ENCODE measurements at regions not wholly inside any gene's neighbourhood (a gene's known extent, or its start where the extent isn't known, plus 50 kb on each side); places are given as distances from the start of the nearest gene placed in this dataset.
A peak's percentile ranks its signal among the peaks of the same experiment; 100 is the strongest.
"Not testable (repeated sequence)": the region's sequence is repeated elsewhere in the genome, so short reads cannot be mapped to it uniquely, and the experiment has no call there.

DNA sequence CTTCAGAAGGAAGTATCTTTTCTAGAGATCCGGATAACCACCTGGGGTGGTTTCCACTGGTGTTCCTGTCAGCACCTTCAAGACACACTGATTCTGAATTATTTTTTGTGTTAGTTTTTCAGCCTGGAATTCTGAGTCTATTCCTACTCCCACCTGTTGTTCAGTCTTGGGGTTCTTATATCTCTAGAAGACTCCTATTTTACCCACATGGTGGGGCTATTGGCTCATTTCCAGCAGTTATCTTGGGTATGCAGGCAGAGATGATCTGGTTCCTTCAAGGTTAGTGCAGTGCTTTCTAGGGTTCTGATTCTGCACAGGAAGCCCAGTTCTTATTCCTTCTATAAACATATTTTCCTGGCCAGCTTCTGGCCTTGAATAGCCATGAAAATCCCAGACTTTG lies 175.6 kb upstream of the PDE7B start:
- Histone ChIP-seq H3K9me2 (replicated peaks; ENCODE audit: insufficient read depth, low read length) (no peaks in the 10 kb centered on the region), H3K79me2 (ENCODE audit: insufficient read depth, low read length) (no peaks in the 10 kb centered on the region), H3K4me2 (ENCODE audit: low read depth, low read length, poor library complexity, severe bottlenecking) (no peak overlapping the region), H3K4me3 (ENCODE audit: insufficient read depth, low read length, poor library complexity, severe bottlenecking) (no peak overlapping the region), H3K36me3 (ENCODE audit: low read length) (no peaks in the 10 kb centered on the region), H3F3A (ENCODE audit: insufficient read depth) (no peaks in the 10 kb centered on the region), H3K9me3 (ENCODE audit: insufficient read depth, low read length) (no peaks in the 10 kb centered on the region), H4K20me1 (ENCODE audit: low read depth, low read length) (no peaks in the 10 kb centered on the region), H3K9ac (ENCODE audit: low read length) (no peak overlapping the region), H2AFZ (ENCODE audit: low read depth, low read length, severe bottlenecking) (peak overlapping the region; percentile 17), H3K27me3 (ENCODE audit: low read length) (no peaks in the 10 kb centered on the region), H3K27ac (ENCODE audit: low read depth, low read length) (no peak overlapping the region)
- TF ChIP-seq EZH2phosphoT487 (conservative IDR thresholded peaks at IDR 0.05; ENCODE audit: low read length) = no peak
- TF ChIP-seq, protein P1, sequence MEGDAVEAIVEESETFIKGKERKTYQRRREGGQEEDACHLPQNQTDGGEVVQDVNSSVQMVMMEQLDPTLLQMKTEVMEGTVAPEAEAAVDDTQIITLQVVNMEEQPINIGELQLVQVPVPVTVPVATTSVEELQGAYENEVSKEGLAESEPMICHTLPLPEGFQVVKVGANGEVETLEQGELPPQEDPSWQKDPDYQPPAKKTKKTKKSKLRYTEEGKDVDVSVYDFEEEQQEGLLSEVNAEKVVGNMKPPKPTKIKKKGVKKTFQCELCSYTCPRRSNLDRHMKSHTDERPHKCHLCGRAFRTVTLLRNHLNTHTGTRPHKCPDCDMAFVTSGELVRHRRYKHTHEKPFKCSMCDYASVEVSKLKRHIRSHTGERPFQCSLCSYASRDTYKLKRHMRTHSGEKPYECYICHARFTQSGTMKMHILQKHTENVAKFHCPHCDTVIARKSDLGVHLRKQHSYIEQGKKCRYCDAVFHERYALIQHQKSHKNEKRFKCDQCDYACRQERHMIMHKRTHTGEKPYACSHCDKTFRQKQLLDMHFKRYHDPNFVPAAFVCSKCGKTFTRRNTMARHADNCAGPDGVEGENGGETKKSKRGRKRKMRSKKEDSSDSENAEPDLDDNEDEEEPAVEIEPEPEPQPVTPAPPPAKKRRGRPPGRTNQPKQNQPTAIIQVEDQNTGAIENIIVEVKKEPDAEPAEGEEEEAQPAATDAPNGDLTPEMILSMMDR (IDR thresholded peaks at IDR 0.05; ENCODE audit: insufficient read depth, low read length, poor library complexity, severe bottlenecking) = peak; percentile 39

DNA sequence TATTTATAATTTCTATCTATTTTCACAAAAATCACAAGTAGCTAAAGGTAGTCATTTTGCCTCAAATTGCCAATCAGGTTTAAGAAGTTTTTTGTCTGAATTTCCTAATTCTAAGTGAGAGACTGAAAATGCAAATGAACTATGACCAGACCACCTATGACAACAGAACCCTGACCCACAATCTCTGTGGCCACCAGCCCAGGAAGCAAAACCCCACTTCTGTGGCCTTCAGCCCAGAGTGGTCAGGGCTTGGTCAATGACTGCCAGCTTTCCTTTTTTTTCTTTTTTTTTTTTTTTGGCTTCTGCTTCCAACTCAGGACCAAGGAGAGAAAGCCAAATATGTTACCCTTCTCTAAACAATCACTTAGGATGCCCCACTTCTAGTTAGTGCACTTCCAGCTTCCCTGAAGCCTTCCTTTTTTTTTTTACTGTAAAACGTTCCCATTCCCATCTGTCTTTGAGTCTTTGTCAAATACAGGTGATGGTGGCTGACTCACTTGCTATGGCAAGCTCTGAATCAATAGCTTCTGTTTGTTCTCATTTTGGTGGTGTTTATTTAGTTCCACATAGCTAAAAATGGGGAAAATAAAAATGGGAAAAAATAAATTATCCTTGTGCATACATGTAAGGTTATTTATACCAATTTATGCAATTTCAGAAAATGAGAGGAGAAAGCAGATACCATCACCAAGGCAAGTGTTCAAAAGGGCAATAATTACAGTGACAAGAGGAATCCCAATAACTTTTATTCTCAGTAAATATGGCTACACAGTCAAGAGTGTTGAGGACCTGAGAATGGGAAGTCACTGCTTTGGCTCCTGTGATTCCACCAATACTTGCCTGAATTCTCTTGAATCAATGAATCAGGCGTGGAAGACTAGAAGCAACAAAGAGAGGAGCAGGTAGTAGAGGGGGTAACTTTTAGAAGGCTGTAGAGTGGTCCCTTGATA lies 170.3 kb upstream of the PDE7B start:
- Histone ChIP-seq H3K27ac (ENCODE audit: low read depth, low read length) (no peak overlapping the region), H3K4me3 (ENCODE audit: insufficient read depth, low read length, poor library complexity, severe bottlenecking) (no peak overlapping the region), H3F3A (ENCODE audit: insufficient read depth) (no peaks in the 10 kb centered on the region), H2AFZ (ENCODE audit: low read depth, low read length, severe bottlenecking) (no peak overlapping the region), H3K79me2 (ENCODE audit: insufficient read depth, low read length) (no peaks in the 10 kb centered on the region), H3K9ac (ENCODE audit: low read length) (no peak overlapping the region), H3K36me3 (ENCODE audit: low read length) (no peaks in the 10 kb centered on the region), H3K4me2 (ENCODE audit: low read depth, low read length, poor library complexity, severe bottlenecking) (no peak overlapping the region), H3K27me3 (ENCODE audit: low read length) (no peaks in the 10 kb centered on the region), H4K20me1 (ENCODE audit: low read depth, low read length) (no peaks in the 10 kb centered on the region), H3K9me2 (replicated peaks; ENCODE audit: insufficient read depth, low read length) (no peaks in the 10 kb centered on the region), H3K9me3 (ENCODE audit: insufficient read depth, low read length) (no peaks in the 10 kb centered on the region)
- no peak for TF ChIP-seq EZH2phosphoT487 (conservative IDR thresholded peaks at IDR 0.05; ENCODE audit: low read length)
- TF ChIP-seq, protein P1 (IDR thresholded peaks at IDR 0.05; ENCODE audit: insufficient read depth, low read length, poor library complexity, severe bottlenecking) = no peak

DNA sequence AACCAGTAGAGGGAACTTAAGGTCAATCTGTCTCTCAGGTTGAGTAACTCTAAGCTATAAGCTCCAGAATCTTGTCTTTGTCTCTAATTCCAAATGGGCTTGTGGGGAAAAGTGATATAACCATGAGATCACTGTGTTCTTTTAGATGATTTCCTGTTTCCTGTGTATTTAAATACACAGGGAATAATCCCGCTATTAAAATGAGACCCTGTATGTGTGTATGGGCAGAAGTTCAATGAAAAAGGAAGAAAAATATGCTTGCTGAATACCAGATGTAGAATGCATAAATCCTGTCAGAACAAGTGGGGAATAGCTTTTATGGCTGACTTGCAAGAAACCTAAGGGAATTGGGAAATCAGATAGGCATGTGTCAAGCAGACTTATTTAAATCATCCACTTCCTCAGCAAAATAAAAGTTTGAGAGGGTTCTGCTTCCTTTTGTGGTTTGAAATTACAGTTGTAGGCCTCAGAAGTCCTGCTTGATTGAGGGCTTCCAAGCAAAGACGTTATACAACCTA lies 164.7 kb upstream of the PDE7B start:
- H3K27ac ChIP-seq (ENCODE audit: low read depth, low read length) = no peak overlapping the region
- H3K9ac ChIP-seq (ENCODE audit: low read length) = no peak overlapping the region
- no peaks in the 10 kb centered on the region for H4K20me1 ChIP-seq (ENCODE audit: low read depth, low read length)

DNA sequence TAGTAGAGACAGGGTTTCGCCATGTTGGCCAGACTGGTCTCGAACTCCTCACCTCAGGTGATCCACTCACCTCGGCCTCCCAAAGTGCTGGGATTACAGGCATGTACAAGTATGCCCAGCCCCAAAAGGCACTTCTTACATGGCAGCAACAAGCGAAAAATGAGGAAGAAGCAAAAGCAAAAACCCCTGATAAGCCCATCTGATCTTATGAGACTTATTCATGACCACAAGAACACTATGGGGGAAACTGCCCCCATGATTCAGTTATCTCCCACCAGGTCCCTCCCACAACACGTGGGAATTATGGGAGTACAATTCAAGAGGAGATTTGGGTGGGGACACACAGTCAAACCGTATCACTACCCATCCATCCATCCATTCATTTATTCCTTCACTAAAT lies 163.0 kb upstream of the PDE7B start:
- not testable (repeated sequence) for H3K27ac ChIP-seq (ENCODE audit: low read depth, low read length); H3K9me2 ChIP-seq (replicated peaks; ENCODE audit: insufficient read depth, low read length); H4K20me1 ChIP-seq (ENCODE audit: low read depth, low read length); H3K9ac ChIP-seq (ENCODE audit: low read length); H3K36me3 ChIP-seq (ENCODE audit: low read length); H2AFZ ChIP-seq (ENCODE audit: low read depth, low read length, severe bottlenecking); H3K9me3 ChIP-seq (ENCODE audit: insufficient read depth, low read length); H3K27me3 ChIP-seq (ENCODE audit: low read length); H3K79me2 ChIP-seq (ENCODE audit: insufficient read depth, low read length); H3K4me2 ChIP-seq (ENCODE audit: low read depth, low read length, poor library complexity, severe bottlenecking); H3K4me3 ChIP-seq (ENCODE audit: insufficient read depth, low read length, poor library complexity, severe bottlenecking); H3F3A ChIP-seq (ENCODE audit: insufficient read depth)

More for the DNA sequence above, 164.7 kb upstream of the PDE7B start:
- Histone ChIP-seq H3K4me2 (ENCODE audit: low read depth, low read length, poor library complexity, severe bottlenecking) (no peak overlapping the region), H2AFZ (ENCODE audit: low read depth, low read length, severe bottlenecking) (no peak overlapping the region), H3K27me3 (ENCODE audit: low read length) (no peaks in the 10 kb centered on the region), H3K9me3 (ENCODE audit: insufficient read depth, low read length) (no peaks in the 10 kb centered on the region), H3K79me2 (ENCODE audit: insufficient read depth, low read length) (no peaks in the 10 kb centered on the region), H3K9me2 (replicated peaks; ENCODE audit: insufficient read depth, low read length) (no peaks in the 10 kb centered on the region), H3K4me3 (ENCODE audit: insufficient read depth, low read length, poor library complexity, severe bottlenecking) (no peak overlapping the region), H3F3A (ENCODE audit: insufficient read depth) (no peaks in the 10 kb centered on the region), H3K36me3 (ENCODE audit: low read length) (no peaks in the 10 kb centered on the region)
- TF ChIP-seq, protein P1 (IDR thresholded peaks at IDR 0.05; ENCODE audit: insufficient read depth, low read length, poor library complexity, severe bottlenecking) = no peak
- no peak for TF ChIP-seq EZH2phosphoT487 (conservative IDR thresholded peaks at IDR 0.05; ENCODE audit: low read length)

Data from SU-DHL-6 (cell line).